ENCODE measurements at regions not wholly inside any gene's neighbourhood (a gene's known extent, or its start where the extent isn't known, plus 50 kb on each side); places are given as distances from the start of the nearest gene placed in this dataset.

GRCh38 chr7:84372155-84372621 is 177.6 kb upstream of the SEMA3A start:
- DNase-seq = no peak

- no peak for DNase-seq
Measured at GRCh38 chr7:84370114-84370513, 175.5 kb upstream of the SEMA3A start.

- no peak for DNase-seq
Measured at GRCh38 chr7:84368122-84368521, 173.5 kb upstream of the SEMA3A start.

- DNase-seq = no peak
Measured at GRCh38 chr7:84364708-84365107, 170.1 kb upstream of the SEMA3A start.

- no peak for DNase-seq
Measured at GRCh38 chr7:84363741-84364140, 169.2 kb upstream of the SEMA3A start.

GRCh38 chr7:84362828-84363227 is 168.2 kb upstream of the SEMA3A start:
- no peak for DNase-seq

- no peak for DNase-seq
Measured at GRCh38 chr7:84362360-84362759, 167.8 kb upstream of the SEMA3A start.

GRCh38 chr7:84354866-84355265 is 160.3 kb upstream of the SEMA3A start:
- DNase-seq = no peak

GRCh38 chr7:84354030-84354429 is 159.4 kb upstream of the SEMA3A start:
- DNase-seq = no peak

- no peak for DNase-seq
Measured at GRCh38 chr7:84339306-84339705, 144.7 kb upstream of the SEMA3A start.

GRCh38 chr7:84337429-84337828 is 142.8 kb upstream of the SEMA3A start:
- no peak for DNase-seq

- no peak for DNase-seq
Measured at GRCh38 chr7:84336766-84337165, 142.2 kb upstream of the SEMA3A start.

GRCh38 chr7:84336303-84336702 is 141.7 kb upstream of the SEMA3A start:
- DNase-seq = no peak

GRCh38 chr7:84331616-84332015 is 137.0 kb upstream of the SEMA3A start:
- DNase-seq = no peak

GRCh38 chr7:84328571-84328970 is 134.0 kb upstream of the SEMA3A start:
- no peak for DNase-seq

GRCh38 chr7:84324136-84324630 is 129.6 kb upstream of the SEMA3A start:
- no peak for DNase-seq

GRCh38 chr7:84317536-84317935 is 122.9 kb upstream of the SEMA3A start:
- no peak for DNase-seq

- DNase-seq = no peak
Measured at GRCh38 chr7:84314263-84314662, 119.7 kb upstream of the SEMA3A start.

GRCh38 chr7:84304407-84304806 is 109.8 kb upstream of the SEMA3A start:
- DNase-seq = no peak

GRCh38 chr7:84302949-84303348 is 108.4 kb upstream of the SEMA3A start:
- DNase-seq = no peak

- no peak for DNase-seq
Measured at GRCh38 chr7:84297616-84298015, 103.0 kb upstream of the SEMA3A start.

- DNase-seq = no peak
Measured at GRCh38 chr7:84294847-84295455, 100.4 kb upstream of the SEMA3A start.

- no peak for DNase-seq
Measured at GRCh38 chr7:84294391-84294790, 99.8 kb upstream of the SEMA3A start.

- no peak for DNase-seq
Measured at GRCh38 chr7:84291756-84292155, 97.2 kb upstream of the SEMA3A start.

- no peak for DNase-seq
Measured at GRCh38 chr7:84283798-84284197, 89.2 kb upstream of the SEMA3A start.
